PC-9 (cell line): ENCODE measurements at regions not wholly inside any gene's neighbourhood (a gene's known extent, or its start where the extent isn't known, plus 50 kb on each side); places are given as distances from the start of the nearest gene placed in this dataset.

Experiments
- BruUV-seq: library from RNA; stranded (reverse); fragments of 400-500 nt; replicated peaks from 2 replicates; lab custom pipeline; 2021; lab: Mats Ljungman, UMichigan
- CTCF ChIA-PET: fragments of 300-600 bp; sonication (Branson Sonifier 250); formaldehyde crosslinking; loops from one replicate; lab custom pipeline; 2022; ENCODE audit warnings: antibody characterized with exemption; lab: Charles Lee
- POLR2A ChIA-PET: fragments of 300-600 bp; sonication (Branson Sonifier 250); formaldehyde crosslinking; loops from one replicate; lab custom pipeline; 2022; ENCODE audit warnings: antibody characterized with exemption; ENCODE audit not compliant: unreplicated experiment; lab: Charles Lee
- DNase-seq, 2 experiments: peaks; one replicate each; pipeline versions ENCODE4 v3.0.0 to v3.0.0-alpha.2; 2015 to 2022; ENCODE audit warnings: mixed read lengths in 1 of 2
- H2AFZ ChIP-seq: fragments of 200-600 bp; sonication (generic); 2 replicates; pipeline ENCODE4 v1.8.1; 2017; ENCODE audit warnings: antibody characterized with exemption
- H3F3A ChIP-seq: fragments of 200-600 bp; sonication (generic); 2 replicates; pipeline ENCODE4 v1.8.1; 2017; ENCODE audit warnings: antibody characterized with exemption, mild to moderate bottlenecking, low read depth; ENCODE audit not compliant: insufficient read depth
- H3K27ac ChIP-seq: fragments of 200-600 bp; sonication (generic); 2 replicates; pipeline ENCODE4 v1.6.1; 2016; ENCODE audit warnings: mixed run types
- H3K27me3 ChIP-seq: fragments of 200-600 bp; sonication (generic); 2 replicates; pipeline ENCODE4 v1.6.1; 2016; ENCODE audit warnings: low read depth, mixed run types; ENCODE audit not compliant: insufficient read depth
- H3K36me3 ChIP-seq: fragments of 200-600 bp; sonication (generic); 2 replicates; pipeline ENCODE4 v1.6.1; 2016; ENCODE audit warnings: low read depth, mixed run types
- H3K4me1 ChIP-seq: fragments of 200-600 bp; sonication (generic); replicated peaks from 2 replicates; pipeline ENCODE4 v1.6.1; 2016; ENCODE audit warnings: mixed run types; ENCODE audit not compliant: insufficient read depth
- H3K4me2 ChIP-seq: fragments of 200-600 bp; sonication (generic); 2 replicates; pipeline ENCODE4 v1.6.1; 2017; ENCODE audit warnings: mixed run types
- H3K4me3 ChIP-seq: fragments of 200-600 bp; sonication (generic); 2 replicates; pipeline ENCODE4 v1.6.1; 2016; ENCODE audit warnings: mixed run types
- H3K79me2 ChIP-seq: fragments of 200-600 bp; sonication (generic); 2 replicates; pipeline ENCODE4 v1.6.1; 2017; ENCODE audit warnings: low read depth, mixed run types
- H3K9me2 ChIP-seq: fragments of 200-600 bp; sonication (generic); 2 replicates; pipeline ENCODE4 v1.8.1; 2017; ENCODE audit warnings: mild to moderate bottlenecking; ENCODE audit not compliant: insufficient read depth
- H3K9me3 ChIP-seq: fragments of 200-600 bp; sonication (generic); 2 replicates; pipeline ENCODE4 v1.8.1; 2016; ENCODE audit warnings: low read depth; ENCODE audit not compliant: insufficient read depth
- H4K20me1 ChIP-seq: fragments of 200-600 bp; sonication (generic); 2 replicates; pipeline ENCODE4 v1.8.1; 2017; ENCODE audit not compliant: insufficient read depth
- CTCF ChIP-seq: fragments of 200-600 bp; sonication (generic); conservative IDR thresholded peaks from 2 replicates; pipeline ENCODE4 v1.6.1; 2017; ENCODE audit warnings: mixed run types, antibody characterized with exemption, mild to moderate bottlenecking, moderate library complexity
- EZH2 ChIP-seq: fragments of 200-600 bp; sonication (generic); IDR thresholded peaks from 2 replicates; pipeline ENCODE4 v1.8.0; 2017; ENCODE audit warnings: antibody characterized with exemption, low read depth
- intact Hi-C: fragments of 100-400 bp; cut with micrococcal nuclease; formaldehyde crosslinking; loops from one replicate; pipeline ENCODE4 v1.10.0; 2022; ENCODE audit not compliant: unreplicated experiment

- BruUV-seq = no TSS peak
- POLR2A ChIA-PET = no interaction called here
Measured at GRCh38 chrX:11976663-11977062, 161.6 kb upstream of the FRMPD4 start.

GRCh38 chrX:11992271-11992670 lies 146.0 kb upstream of the FRMPD4 start:
- no TSS peak for BruUV-seq
- no peaks in the 10 kb centered on the region for H4K20me1 ChIP-seq
- no peak for TF ChIP-seq CTCF
- no peak for TF ChIP-seq EZH2
- H3K4me2 ChIP-seq = no peak overlapping the region
- H3K27ac ChIP-seq = no peak overlapping the region
- H2AFZ ChIP-seq = no peak overlapping the region
- ChIA-PET CTCF (no interaction called here), POLR2A (no interaction called here)
- no peaks in the 10 kb centered on the region for H3K36me3 ChIP-seq
- intact Hi-C loops = no loop called here
- no peaks in the 10 kb centered on the region for H3K9me2 ChIP-seq
- no peaks in the 10 kb centered on the region for H3K9me3 ChIP-seq
- H3K79me2 ChIP-seq = no peaks in the 10 kb centered on the region
- H3F3A ChIP-seq = no peaks in the 10 kb centered on the region
- H3K4me3 ChIP-seq = no peak overlapping the region
- H3K27me3 ChIP-seq = no peaks in the 10 kb centered on the region
- DNase-seq = no peak
- no peaks in the 10 kb centered on the region for H3K4me1 ChIP-seq

More at GRCh38 chrX:11976663-11977062, 161.6 kb upstream of the FRMPD4 start:
- TF ChIP-seq EZH2 = no peak
- TF ChIP-seq CTCF = no peak
- H3K4me2 ChIP-seq = no peak overlapping the region
- H4K20me1 ChIP-seq = no peaks in the 10 kb centered on the region
- H3F3A ChIP-seq = no peaks in the 10 kb centered on the region
- H3K27me3 ChIP-seq = no peaks in the 10 kb centered on the region
- no peaks in the 10 kb centered on the region for H3K79me2 ChIP-seq
- H2AFZ ChIP-seq = no peak overlapping the region
- CTCF ChIA-PET = no interaction called here
- no peaks in the 10 kb centered on the region for H3K9me2 ChIP-seq
- H3K4me3 ChIP-seq = no peak overlapping the region
- no peaks in the 10 kb centered on the region for H3K36me3 ChIP-seq
- intact Hi-C loops = no loop called here
- no peaks in the 10 kb centered on the region for H3K4me1 ChIP-seq
- H3K27ac ChIP-seq = no peak overlapping the region
- no peaks in the 10 kb centered on the region for H3K9me3 ChIP-seq
- no peak for DNase-seq

GRCh38 chrX:11995146-11995545 lies 143.1 kb upstream of the FRMPD4 start:
- ChIA-PET POLR2A (no interaction called here), CTCF (no interaction called here)
- TF ChIP-seq EZH2 (no peak), CTCF (no peak)
- Histone ChIP-seq H3K4me3 (no peak overlapping the region), H3K9me2 (no peaks in the 10 kb centered on the region), H3K36me3 (no peaks in the 10 kb centered on the region), H3K9me3 (no peaks in the 10 kb centered on the region), H3K79me2 (no peaks in the 10 kb centered on the region), H3F3A (no peaks in the 10 kb centered on the region), H3K4me2 (no peak overlapping the region), H4K20me1 (no peaks in the 10 kb centered on the region), H3K27me3 (no peaks in the 10 kb centered on the region), H3K27ac (no peak overlapping the region), H2AFZ (no peak overlapping the region), H3K4me1 (no peaks in the 10 kb centered on the region)
- intact Hi-C loops = no loop called here
- no TSS peak for BruUV-seq
- no peak for DNase-seq
